ENCODE measurements at regions not wholly inside any gene's neighbourhood (a gene's known extent, or its start where the extent isn't known, plus 50 kb on each side); places are given as distances from the start of the nearest gene placed in this dataset.

- DNase-seq, result no peak
- no peaks in the 10 kb centered on the region for H4K20me1 ChIP-seq (ENCODE audit: insufficient read depth, low read length)
- ATAC-seq (ENCODE audit: insufficient read depth, low read depth), result no peak
Measured at GRCh38 chr2:168314236-168314635, 66.8 kb upstream of the STK39 start.

GRCh38 chr2:168315331-168316072, 68.1 kb upstream of the STK39 start:
- Histone ChIP-seq H3K4me3 (ENCODE audit: low read depth in 1 of 2, low read length in 2 of 2) (no peak overlapping the region), H3K27ac (ENCODE audit: low read length) (no peak overlapping the region), H3K36me3 (ENCODE audit: insufficient read depth, low read length) (no peaks in the 10 kb centered on the region), H3K4me2 (ENCODE audit: insufficient read depth, low read length) (no peak overlapping the region), H3K27me3 (ENCODE audit: insufficient read depth, low read length, poor library complexity) (no peaks in the 10 kb centered on the region), H3K9me3 (ENCODE audit: insufficient read depth, low read length, severe bottlenecking) (no peaks in the 10 kb centered on the region), H3K4me1 (ENCODE audit: insufficient read depth, low read length) (no peaks in the 10 kb centered on the region), H3K79me2 (ENCODE audit: insufficient read depth, low read length) (no peaks in the 10 kb centered on the region), H3K9ac (ENCODE audit: low read depth, low read length) (no peak overlapping the region), H4K20me1 (ENCODE audit: insufficient read depth, low read length) (no peaks in the 10 kb centered on the region), H2AFZ (ENCODE audit: low read depth, low read length) (no peak overlapping the region)
- DNase-seq (no peak), ATAC-seq (ENCODE audit: insufficient read depth, low read depth) (no peak)
- no peak for TF ChIP-seq CTCF (IDR thresholded peaks at IDR 0.05; ENCODE audit: borderline replicate concordance, extremely low read depth, low read length, poor library complexity, severe bottlenecking)
- no peak for TF ChIP-seq EZH2 (IDR thresholded peaks at IDR 0.05; ENCODE audit: borderline replicate concordance, low read depth, low read length, severe bottlenecking)

More at GRCh38 chr2:168314236-168314635, 66.8 kb upstream of the STK39 start:
- TF ChIP-seq EZH2 (IDR thresholded peaks at IDR 0.05; ENCODE audit: borderline replicate concordance, low read depth, low read length, severe bottlenecking), result no peak
- no peak for TF ChIP-seq CTCF (IDR thresholded peaks at IDR 0.05; ENCODE audit: borderline replicate concordance, extremely low read depth, low read length, poor library complexity, severe bottlenecking)
- Histone ChIP-seq H3K36me3 (ENCODE audit: insufficient read depth, low read length) (no peaks in the 10 kb centered on the region), H3K27me3 (ENCODE audit: insufficient read depth, low read length, poor library complexity) (no peaks in the 10 kb centered on the region), H3K4me1 (ENCODE audit: insufficient read depth, low read length) (no peaks in the 10 kb centered on the region), H3K79me2 (ENCODE audit: insufficient read depth, low read length) (no peaks in the 10 kb centered on the region), H2AFZ (ENCODE audit: low read depth, low read length) (no peak overlapping the region), H3K4me3 (ENCODE audit: low read depth in 1 of 2, low read length in 2 of 2) (no peak overlapping the region), H3K4me2 (ENCODE audit: insufficient read depth, low read length) (no peak overlapping the region), H3K9me3 (ENCODE audit: insufficient read depth, low read length, severe bottlenecking) (no peaks in the 10 kb centered on the region), H3K9ac (ENCODE audit: low read depth, low read length) (no peak overlapping the region), H3K27ac (ENCODE audit: low read length) (no peak overlapping the region)

GRCh38 chr2:168316073-168316440, 68.7 kb upstream of the STK39 start:
- DNase-seq, result no peak
- no peak for TF ChIP-seq EZH2 (IDR thresholded peaks at IDR 0.05; ENCODE audit: borderline replicate concordance, low read depth, low read length, severe bottlenecking)
- Histone ChIP-seq H3K4me2 (ENCODE audit: insufficient read depth, low read length) (no peak overlapping the region), H2AFZ (ENCODE audit: low read depth, low read length) (no peak overlapping the region), H3K9me3 (ENCODE audit: insufficient read depth, low read length, severe bottlenecking) (no peaks in the 10 kb centered on the region), H3K27me3 (ENCODE audit: insufficient read depth, low read length, poor library complexity) (no peaks in the 10 kb centered on the region), H3K4me1 (ENCODE audit: insufficient read depth, low read length) (no peaks in the 10 kb centered on the region), H3K4me3 (ENCODE audit: low read depth in 1 of 2, low read length in 2 of 2) (no peak overlapping the region), H3K27ac (ENCODE audit: low read length) (no peak overlapping the region), H3K36me3 (ENCODE audit: insufficient read depth, low read length) (no peaks in the 10 kb centered on the region), H3K9ac (ENCODE audit: low read depth, low read length) (no peak overlapping the region), H3K79me2 (ENCODE audit: insufficient read depth, low read length) (no peaks in the 10 kb centered on the region), H4K20me1 (ENCODE audit: insufficient read depth, low read length) (no peaks in the 10 kb centered on the region)
- ATAC-seq (ENCODE audit: insufficient read depth, low read depth), result no peak

DNA sequence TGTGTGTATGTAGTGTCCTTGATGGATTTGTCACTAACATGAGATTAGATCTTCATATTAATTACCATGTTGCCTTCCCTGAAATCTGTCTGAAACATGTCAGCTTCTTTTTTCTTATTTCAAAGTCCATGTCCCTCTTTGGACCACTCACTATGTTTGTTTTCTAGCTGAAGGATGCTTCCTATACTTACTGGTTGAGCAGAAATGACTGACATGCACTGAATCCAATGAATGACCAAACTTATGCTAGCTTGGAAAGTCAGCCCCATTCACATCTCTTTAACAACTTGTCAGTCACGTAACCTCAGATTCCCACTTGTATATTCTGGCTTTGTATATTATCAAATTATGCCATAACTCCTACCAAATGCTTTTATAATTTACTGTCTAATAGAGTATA, 69.9 kb upstream of the STK39 start:
- no peaks in the 10 kb centered on the region for H3K27me3 ChIP-seq (ENCODE audit: insufficient read depth, low read length, poor library complexity)
- ATAC-seq (ENCODE audit: insufficient read depth, low read depth) (no peak), DNase-seq (no peak)
- H4K20me1 ChIP-seq (ENCODE audit: insufficient read depth, low read length), result no peaks in the 10 kb centered on the region
- H3K9ac ChIP-seq (ENCODE audit: low read depth, low read length), result no peak overlapping the region
- no peak overlapping the region for H3K27ac ChIP-seq (ENCODE audit: low read length)
- H3K36me3 ChIP-seq (ENCODE audit: insufficient read depth, low read length), result no peaks in the 10 kb centered on the region
- H3K79me2 ChIP-seq (ENCODE audit: insufficient read depth, low read length), result no peaks in the 10 kb centered on the region
- no peak for TF ChIP-seq CTCF (IDR thresholded peaks at IDR 0.05; ENCODE audit: borderline replicate concordance, extremely low read depth, low read length, poor library complexity, severe bottlenecking)
- no peak for TF ChIP-seq EZH2 (IDR thresholded peaks at IDR 0.05; ENCODE audit: borderline replicate concordance, low read depth, low read length, severe bottlenecking)
- H3K4me2 ChIP-seq (ENCODE audit: insufficient read depth, low read length), result no peak overlapping the region
- no peaks in the 10 kb centered on the region for H3K9me3 ChIP-seq (ENCODE audit: insufficient read depth, low read length, severe bottlenecking)
- no peak overlapping the region for H2AFZ ChIP-seq (ENCODE audit: low read depth, low read length)
- no peaks in the 10 kb centered on the region for H3K4me1 ChIP-seq (ENCODE audit: insufficient read depth, low read length)
- H3K4me3 ChIP-seq (ENCODE audit: low read depth in 1 of 2, low read length in 2 of 2), result no peak overlapping the region
